SK-N-SH (cell line): ENCODE measurements at regions not wholly inside any gene's neighbourhood (a gene's known extent, or its start where the extent isn't known, plus 50 kb on each side); places are given as distances from the start of the nearest gene placed in this dataset.

ENCODE experiments used
- CTCF ChIA-PET: fragments of 300-600, 350-600 bp; formaldehyde crosslinking; extraction: SDS; loops from one replicate; lab custom pipeline; 2021; lab: Yijun Ruan, JAX
- POLR2A ChIA-PET: fragments of 350-600 bp; sonication (Branson Sonifier 250); formaldehyde crosslinking; extraction: SDS; loops from one replicate; lab custom pipeline; 2020; ENCODE audit warnings: antibody characterized with exemption, inconsistent platforms; lab: Yijun Ruan, JAX
- DNase-seq: peaks from one replicate; pipeline ENCODE4 v3.0.0; 2012
- H2AFZ ChIP-seq: fragments of 200-600 bp; sonication (generic); 2 replicates; pipeline ENCODE4 v1.8.1; 2016; ENCODE audit warnings: antibody characterized with exemption, mild to moderate bottlenecking, low read depth
- H3F3A ChIP-seq: fragments of 200-600 bp; sonication (generic); replicated peaks from 2 replicates; pipeline ENCODE3; 2016; ENCODE audit warnings: antibody characterized with exemption, mild to moderate bottlenecking; ENCODE audit not compliant: insufficient read depth
- H3K27ac ChIP-seq, 2 experiments: fragments of 200-500 bp in 1 of 2; fragments of 200-600 bp in 1 of 2; sonication (Bioruptor generic) in 1 of 2; sonication (generic), shearing (Covaris generic) in 1 of 2; 2 replicates each; pipeline versions ENCODE4 v1.5.1 to v1.6.1; 2014 to 2016; ENCODE audit warnings: low read depth in 2 of 2, inconsistent platforms in 1 of 2, low read length in 1 of 2, mild to moderate bottlenecking in 1 of 2, mixed read lengths in 1 of 2
- H3K27me3 ChIP-seq: fragments of 200-600 bp; sonication (generic), shearing (Covaris generic); 2 replicates; pipeline ENCODE4 v1.6.1; 2016; ENCODE audit warnings: mixed run types; ENCODE audit not compliant: insufficient read depth
- H3K36me3 ChIP-seq, 2 experiments: fragments of 200-500 bp in 1 of 2; fragments of 200-600 bp in 1 of 2; sonication (Bioruptor generic) in 1 of 2; sonication (generic) in 1 of 2; replicated peaks in 1 of 2; 2 replicates each; pipeline versions ENCODE3 to v1.5.1; 2014 to 2016; ENCODE audit warnings: low read length in 1 of 2, mild to moderate bottlenecking in 1 of 2; ENCODE audit not compliant: insufficient read depth in 2 of 2, control insufficient read depth in 1 of 2
- H3K4me1 ChIP-seq, 2 experiments: fragments of 200-500 bp in 1 of 2; fragments of 200-600 bp in 1 of 2; sonication (Bioruptor generic) in 1 of 2; sonication (generic), shearing (Covaris generic) in 1 of 2; 2 replicates each; pipeline versions ENCODE4 v1.5.1 to v1.6.1; 2014 to 2016; ENCODE audit warnings: low read depth in 1 of 2, low read length in 1 of 2, mixed run types in 1 of 2; ENCODE audit not compliant: insufficient read depth in 2 of 2, control insufficient read depth in 1 of 2
- H3K4me2 ChIP-seq: fragments of 200-600 bp; sonication (generic), shearing (Covaris generic); 2 replicates; pipeline ENCODE4 v1.6.1; 2017; ENCODE audit warnings: mixed run types
- H3K4me3 ChIP-seq, 2 experiments: fragments of 200-500 bp in 1 of 2; fragments of 200-600 bp in 1 of 2; sonication (Bioruptor generic) in 1 of 2; sonication (generic), shearing (Covaris generic) in 1 of 2; 2 replicates each; pipeline versions ENCODE4 v1.5.1 to v1.8.1; 2014 to 2016; ENCODE audit warnings: low read depth in 2 of 2, inconsistent platforms in 1 of 2, low read length in 1 of 2, mild to moderate bottlenecking in 1 of 2, mixed read lengths in 1 of 2, moderate library complexity in 1 of 2
- H3K79me2 ChIP-seq: fragments of 200-600 bp; sonication (generic); 2 replicates; pipeline ENCODE4 v1.8.1; 2017; ENCODE audit warnings: mild to moderate bottlenecking; ENCODE audit not compliant: insufficient read depth
- H3K9ac ChIP-seq: fragments of 200-600 bp; sonication (generic); 2 replicates; pipeline ENCODE4 v1.6.1; 2017; ENCODE audit warnings: mixed run types
- H3K9me2 ChIP-seq: fragments of 200-600 bp; sonication (generic); 2 replicates; pipeline ENCODE4 v1.6.1; 2017; ENCODE audit warnings: mixed run types
- H3K9me3 ChIP-seq: fragments of 200-600 bp; sonication (generic); 2 replicates; pipeline ENCODE4 v1.6.1; 2017; ENCODE audit warnings: mixed run types, mild to moderate bottlenecking, moderate library complexity
- H4K20me1 ChIP-seq: fragments of 200-600 bp; sonication (generic); 2 replicates; pipeline ENCODE4 v1.6.1; 2017; ENCODE audit warnings: mild to moderate bottlenecking, mixed run types; ENCODE audit not compliant: insufficient read depth
- ELF1 ChIP-seq: IDR thresholded peaks from 2 replicates; pipeline ENCODE4 v1.4.0; 2012
- FOSL2 ChIP-seq: IDR thresholded peaks from 2 replicates; pipeline ENCODE4 v1.4.0; 2012; ENCODE audit warnings: low read depth, mild to moderate bottlenecking, moderate library complexity, borderline replicate concordance
- FOXM1 ChIP-seq: IDR thresholded peaks from 2 replicates; pipeline ENCODE4 v1.4.0; 2012; ENCODE audit warnings: low read depth, mild to moderate bottlenecking
- GABPA ChIP-seq: IDR thresholded peaks from 2 replicates; pipeline ENCODE4 v1.4.0; 2012; ENCODE audit warnings: low read depth, mild to moderate bottlenecking
- IRF3 ChIP-seq: fragments of 150-350 bp; IDR thresholded peaks from 2 replicates; pipeline ENCODE4 v1.6.1; 2016; ENCODE audit warnings: mild to moderate bottlenecking, low read depth, low read length
- MXI1 ChIP-seq: IDR thresholded peaks from 2 replicates; pipeline ENCODE4 v1.6.1; 2012; ENCODE audit warnings: mild to moderate bottlenecking, low read depth, low read length, improper control_type of control experiment
- NFIC ChIP-seq: IDR thresholded peaks from 2 replicates; pipeline ENCODE4 v1.4.0; 2012; ENCODE audit warnings: borderline replicate concordance
- NRF1 ChIP-seq: IDR thresholded peaks from 2 replicates; pipeline ENCODE4 v1.6.1; 2012; ENCODE audit warnings: low read depth, mild to moderate bottlenecking, low read length
- RAD21 ChIP-seq: IDR thresholded peaks from 2 replicates; pipeline ENCODE4 v1.6.1; 2012; ENCODE audit warnings: mild to moderate bottlenecking, low read length
- RFX5 ChIP-seq: IDR thresholded peaks from 2 replicates; pipeline ENCODE4 v1.6.1; 2012; ENCODE audit warnings: mild to moderate bottlenecking, improper control_type of control experiment, low read length
- SMC3 ChIP-seq: IDR thresholded peaks from 2 replicates; pipeline ENCODE4 v1.6.1; 2012; ENCODE audit warnings: low read depth, low read length, improper control_type of control experiment
- TEAD4 ChIP-seq: IDR thresholded peaks from 2 replicates; pipeline ENCODE4 v1.4.0; 2012; ENCODE audit warnings: mild to moderate bottlenecking, borderline replicate concordance; ENCODE audit not compliant: insufficient read depth
- USF1 ChIP-seq: IDR thresholded peaks from 2 replicates; pipeline ENCODE4 v1.4.0; 2012; ENCODE audit warnings: low read depth, borderline replicate concordance
- USF2 ChIP-seq: fragments of 150-350 bp; IDR thresholded peaks from 2 replicates; pipeline ENCODE4 v1.6.1; 2017; ENCODE audit warnings: antibody characterized with exemption, low read length, low read depth, borderline replicate concordance
- WGBS: methylation state at CpG from one replicate; pipeline ENCODE4 v1.1.6; 2017; ENCODE audit warnings: low lambda C conversion rate; 5-methylcytosine and 5-hydroxymethylcytosine counted together
- TF ChIP-seq, protein P1 (sequence below): fragments of 200-600 bp; sonication (generic); IDR thresholded peaks from 2 replicates; pipeline ENCODE4 v1.6.1; 2017; ENCODE audit warnings: antibody characterized with exemption, mild to moderate bottlenecking, moderate library complexity

DNA sequence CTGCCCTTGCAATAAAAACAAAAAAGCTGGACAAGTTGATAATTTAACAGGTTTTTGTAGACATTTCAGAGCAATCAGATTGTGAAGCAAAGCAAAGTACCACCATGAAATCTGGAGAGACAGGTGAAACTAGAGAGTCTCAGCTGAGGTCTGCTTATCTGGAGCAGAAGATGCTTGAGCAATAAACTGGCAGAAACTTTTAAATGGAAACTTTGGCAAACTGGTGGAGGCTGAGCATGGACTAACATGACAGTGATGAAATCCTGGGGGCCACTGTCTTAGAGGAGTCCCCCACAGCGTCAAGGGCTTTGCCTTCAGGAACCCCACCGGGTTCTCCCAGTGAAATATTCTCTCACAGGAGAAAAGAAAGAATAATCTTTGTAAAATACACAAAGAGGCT lies 416.3 kb upstream of the B3GALT2 start:
- no peaks in the 10 kb centered on the region for H4K20me1 ChIP-seq
- no peak for TF ChIP-seq RAD21
- no peak overlapping the region for H3K4me2 ChIP-seq
- DNase-seq: no peak
- H3K9me2 ChIP-seq: no peaks in the 10 kb centered on the region
- 15% methylated on average over 2 of the region's 2 CpGs for WGBS
- no peaks in the 10 kb centered on the region for H3K79me2 ChIP-seq
- H3K27ac ChIP-seq: no peak overlapping the region
- POLR2A ChIA-PET: no interaction called here
- H3K9me3 ChIP-seq: no peaks in the 10 kb centered on the region
- no peak overlapping the region for H3K4me3 ChIP-seq
- no peak overlapping the region for H2AFZ ChIP-seq
- CTCF ChIA-PET: no interaction called here
- H3K36me3 ChIP-seq: no peaks in the 10 kb centered on the region
- H3K27me3 ChIP-seq: no peaks in the 10 kb centered on the region
- H3K9ac ChIP-seq: no peak overlapping the region
- H3K4me1 ChIP-seq: no peaks in the 10 kb centered on the region
- H3F3A ChIP-seq: no peaks in the 10 kb centered on the region

- no peaks in the 10 kb centered on the region for H3K36me3 ChIP-seq
- H3K9me2 ChIP-seq: no peaks in the 10 kb centered on the region
- DNase-seq: no peak
- no peaks in the 10 kb centered on the region for H3K27me3 ChIP-seq
- TF ChIP-seq TEAD4 (no peak), GABPA (no peak), FOXM1 (no peak), USF2 (no peak), RFX5 (no peak)
- no peak overlapping the region for H3K4me3 ChIP-seq
- peaks cover 0 to 4% of the 10 kb centered on the region in 2 experiments; a peak in 2 of 4 replicates for H3K4me1 ChIP-seq
- ChIA-PET POLR2A (no interaction called here), CTCF (no interaction called here)
- no peaks in the 10 kb centered on the region for H3K79me2 ChIP-seq
- H3F3A ChIP-seq: no peaks in the 10 kb centered on the region
- H3K27ac ChIP-seq: no peak overlapping the region
- H3K9ac ChIP-seq: no peak overlapping the region
- WGBS: 26% methylated on average over 3 of the region's 3 CpGs
- no peak overlapping the region for H3K4me2 ChIP-seq
- no peaks in the 10 kb centered on the region for H3K9me3 ChIP-seq
- H4K20me1 ChIP-seq: no peaks in the 10 kb centered on the region
- H2AFZ ChIP-seq: no peak overlapping the region
Observed at GRCh38 chr1:193593147-193593885, 406.9 kb upstream of the B3GALT2 start.

DNA sequence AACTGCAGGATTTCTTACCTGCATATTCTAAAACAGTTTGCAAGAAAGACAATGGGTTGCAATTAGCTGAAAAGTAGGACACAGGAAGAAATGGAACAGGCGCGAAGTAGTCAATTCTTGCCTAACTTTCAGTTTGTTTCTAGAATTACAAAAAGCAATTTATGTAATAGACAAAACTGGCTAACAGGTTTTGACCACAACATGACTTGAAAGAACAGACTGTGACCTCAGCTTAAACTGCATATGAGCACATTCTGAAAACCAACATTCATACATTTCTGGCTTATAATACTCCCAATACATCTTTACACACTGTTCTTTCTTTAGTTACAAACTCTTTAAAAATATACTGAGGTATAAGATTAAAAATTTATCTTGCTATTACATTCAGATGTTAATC lies 405.9 kb upstream of the B3GALT2 start:
- Histone ChIP-seq H3K79me2 (no peaks in the 10 kb centered on the region), H3K4me2 (no peak overlapping the region), H3K9ac (no peak overlapping the region), H3K36me3 (no peaks in the 10 kb centered on the region), H3K27ac (no peak overlapping the region), H4K20me1 (no peaks in the 10 kb centered on the region), H3K9me3 (no peaks in the 10 kb centered on the region), H3K4me1 (peaks cover 0 to 5% of the 10 kb centered on the region in 2 experiments; a peak in 2 of 4 replicates), H2AFZ (no peak overlapping the region), H3K27me3 (no peaks in the 10 kb centered on the region), H3K4me3 (no peak overlapping the region), H3F3A (no peaks in the 10 kb centered on the region), H3K9me2 (no peaks in the 10 kb centered on the region)
- CTCF ChIA-PET: no interaction called here
- no peak for DNase-seq
- WGBS: 70% methylated on average over 2 of the region's 2 CpGs
- POLR2A ChIA-PET: no interaction called here
- no peak for TF ChIP-seq NFIC
- TF ChIP-seq USF2: no peak
- TF ChIP-seq GABPA: no peak
- TF ChIP-seq, protein P1, sequence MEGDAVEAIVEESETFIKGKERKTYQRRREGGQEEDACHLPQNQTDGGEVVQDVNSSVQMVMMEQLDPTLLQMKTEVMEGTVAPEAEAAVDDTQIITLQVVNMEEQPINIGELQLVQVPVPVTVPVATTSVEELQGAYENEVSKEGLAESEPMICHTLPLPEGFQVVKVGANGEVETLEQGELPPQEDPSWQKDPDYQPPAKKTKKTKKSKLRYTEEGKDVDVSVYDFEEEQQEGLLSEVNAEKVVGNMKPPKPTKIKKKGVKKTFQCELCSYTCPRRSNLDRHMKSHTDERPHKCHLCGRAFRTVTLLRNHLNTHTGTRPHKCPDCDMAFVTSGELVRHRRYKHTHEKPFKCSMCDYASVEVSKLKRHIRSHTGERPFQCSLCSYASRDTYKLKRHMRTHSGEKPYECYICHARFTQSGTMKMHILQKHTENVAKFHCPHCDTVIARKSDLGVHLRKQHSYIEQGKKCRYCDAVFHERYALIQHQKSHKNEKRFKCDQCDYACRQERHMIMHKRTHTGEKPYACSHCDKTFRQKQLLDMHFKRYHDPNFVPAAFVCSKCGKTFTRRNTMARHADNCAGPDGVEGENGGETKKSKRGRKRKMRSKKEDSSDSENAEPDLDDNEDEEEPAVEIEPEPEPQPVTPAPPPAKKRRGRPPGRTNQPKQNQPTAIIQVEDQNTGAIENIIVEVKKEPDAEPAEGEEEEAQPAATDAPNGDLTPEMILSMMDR: no peak
- no peak for TF ChIP-seq FOXM1
- no peak for TF ChIP-seq RAD21
- TF ChIP-seq FOSL2: no peak
- TF ChIP-seq MXI1: no peak
- no peak for TF ChIP-seq NRF1
- TF ChIP-seq ELF1: no peak
- no peak for TF ChIP-seq IRF3
- TF ChIP-seq USF1: no peak
- no peak for TF ChIP-seq SMC3
